Spleen (tissue), 11 donors: ENCODE measurements at regions not wholly inside any gene's neighbourhood (a gene's known extent, or its start where the extent isn't known, plus 50 kb on each side); places are given as distances from the start of the nearest gene placed in this dataset.

ENCODE experiments used
- DNase-seq: peaks from one replicate; pipeline ENCODE4 v3.0.0-alpha.2; 2020
- H3K27ac ChIP-seq, 8 donors: fragments of 200-600 bp; sonication (generic) in 7 of 8; 1 replicate in 4 of 8; 2 replicates in 4 of 8; pipeline versions ENCODE4 v1.5.0 to v1.8.0; 2016 to 2021; ENCODE audit warnings: inconsistent platforms in 4 of 8, mild to moderate bottlenecking in 4 of 8, moderate library complexity in 1 of 8
- H3K27me3 ChIP-seq, 7 donors: fragments of 200-600 bp; sonication (generic) in 6 of 7; replicated peaks in 1 of 7; 1 replicate in 4 of 7; 2 replicates in 3 of 7; pipeline versions ENCODE4 v1.5.0 to v1.8.0; 2016 to 2021; ENCODE audit warnings: inconsistent platforms in 3 of 7, mild to moderate bottlenecking in 1 of 7
- H3K36me3 ChIP-seq, 6 donors: fragments of 200-600 bp; sonication (generic) in 5 of 6; 1 replicate in 4 of 6; 2 replicates in 2 of 6; pipeline versions ENCODE4 v1.5.0 to v1.8.0; 2016 to 2021; ENCODE audit warnings: inconsistent platforms in 2 of 6
- H3K4me1 ChIP-seq, 6 donors: fragments of 200-600 bp; sonication (generic) in 5 of 6; 1 replicate in 3 of 6; 2 replicates in 3 of 6; pipeline versions ENCODE4 v1.5.0 to v1.8.0; 2016 to 2021; ENCODE audit warnings: inconsistent platforms in 3 of 6
- H3K4me3 ChIP-seq, 8 donors: fragments of 200-600 bp; sonication (generic) in 7 of 8; 1 replicate in 4 of 8; 2 replicates in 4 of 8; pipeline versions ENCODE4 v1.5.0 to v1.8.0; 2016 to 2021; ENCODE audit warnings: inconsistent platforms in 4 of 8, mild to moderate bottlenecking in 4 of 8, moderate library complexity in 2 of 8
- H3K9me3 ChIP-seq, 8 donors: fragments of 200-600 bp; sonication (generic) in 7 of 8; 1 replicate in 4 of 8; 2 replicates in 4 of 8; pipeline versions ENCODE4 v1.5.0 to v1.8.0; 2016 to 2021; ENCODE audit warnings: inconsistent platforms in 4 of 8
- POLR2A ChIP-seq, 3 donors: fragments of 450-650 bp; IDR thresholded peaks; one replicate each; pipeline ENCODE4 v1.5.1; 2017; ENCODE audit warnings: antibody characterized with exemption in 3 of 3, mild to moderate bottlenecking in 1 of 3
- POLR2AphosphoS5 ChIP-seq, 3 donors: sonication (generic); formaldehyde crosslinking; IDR thresholded peaks; one replicate each; pipeline ENCODE4 v1.5.1; 2017; ENCODE audit warnings: antibody characterized with exemption in 3 of 3
- WGBS, 5 donors: extraction: QIAGEN DNeasy Blood & Tissue Kit in 3 of 5; methylation state at CpG; one replicate each; pipeline versions ENCODE4 v1.1.5 to v1.1.7; 2013 to 2018; 5-methylcytosine and 5-hydroxymethylcytosine counted together
- intact Hi-C: fragments of 100-400 bp; cut with DNase I; formaldehyde crosslinking; loops from one replicate; pipeline ENCODE4 v1.15.0; 2023; ENCODE audit warnings: low total_unique reads
- TF ChIP-seq, protein P1 (sequence below), 11 experiments: fragments of 200-600 bp in 7 of 11; fragments of 450-650 bp in 4 of 11; sonication (generic) in 4 of 11; IDR thresholded peaks in 8 of 11; conservative IDR thresholded peaks in 3 of 11; 1 replicate in 7 of 11; 2 replicates in 4 of 11; pipeline versions ENCODE4 v1.4.0 to v1.8.0; 2016 to 2021; ENCODE audit warnings: antibody characterized with exemption in 11 of 11, inconsistent platforms in 4 of 11, mild to moderate bottlenecking in 1 of 11
- donor health status: healthy with polysubstance abuse.
- donor health status: DM: no; HTN: no; CAD: no; lungs with moderate emphysema.
- donor health status: DM: no; HTN: no; CAD: no.
- donor health status: Bipolar disorder and iron deficiency.
- donor health status: healthy.
- donor health status: DM: no; HTN: no; CAD: no.
- donor health status: DM: yes; HTN: yes; CAD: no.

DNA sequence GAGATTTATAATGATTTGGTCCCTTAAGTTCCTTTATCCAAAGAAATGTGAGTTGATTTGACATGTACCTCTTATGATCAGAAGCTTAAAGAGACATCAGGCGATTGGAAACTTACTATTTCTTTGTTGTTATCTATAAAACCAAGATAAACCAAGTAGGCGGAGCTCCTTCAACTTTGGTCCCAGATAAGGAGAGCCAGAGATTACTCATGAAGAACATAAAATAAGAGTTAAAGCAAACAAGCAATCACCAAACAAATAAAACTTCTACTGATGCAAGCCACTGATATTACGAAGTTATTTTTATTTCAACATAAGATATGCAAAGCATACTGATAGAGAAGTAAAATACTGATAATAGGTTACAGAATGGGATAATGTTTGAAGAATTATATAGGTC is 141.5 kb upstream of the CDH18 start:
- no peaks in the 10 kb centered on the region for H3K4me1 ChIP-seq
- WGBS, 5 donors = 80 to 93% (median 81%) methylated on average over 3 of the region's 3 CpGs
- H3K27me3 ChIP-seq = no peaks in the 10 kb centered on the region
- H3K36me3 ChIP-seq = no peaks in the 10 kb centered on the region
- no peak overlapping the region for H3K27ac ChIP-seq
- no peak overlapping the region for H3K4me3 ChIP-seq
- TF ChIP-seq POLR2A (IDR thresholded peaks at IDR 0.05) (no peak), POLR2AphosphoS5 (IDR thresholded peaks at IDR 0.05) (no peak)
- TF ChIP-seq, protein P1, sequence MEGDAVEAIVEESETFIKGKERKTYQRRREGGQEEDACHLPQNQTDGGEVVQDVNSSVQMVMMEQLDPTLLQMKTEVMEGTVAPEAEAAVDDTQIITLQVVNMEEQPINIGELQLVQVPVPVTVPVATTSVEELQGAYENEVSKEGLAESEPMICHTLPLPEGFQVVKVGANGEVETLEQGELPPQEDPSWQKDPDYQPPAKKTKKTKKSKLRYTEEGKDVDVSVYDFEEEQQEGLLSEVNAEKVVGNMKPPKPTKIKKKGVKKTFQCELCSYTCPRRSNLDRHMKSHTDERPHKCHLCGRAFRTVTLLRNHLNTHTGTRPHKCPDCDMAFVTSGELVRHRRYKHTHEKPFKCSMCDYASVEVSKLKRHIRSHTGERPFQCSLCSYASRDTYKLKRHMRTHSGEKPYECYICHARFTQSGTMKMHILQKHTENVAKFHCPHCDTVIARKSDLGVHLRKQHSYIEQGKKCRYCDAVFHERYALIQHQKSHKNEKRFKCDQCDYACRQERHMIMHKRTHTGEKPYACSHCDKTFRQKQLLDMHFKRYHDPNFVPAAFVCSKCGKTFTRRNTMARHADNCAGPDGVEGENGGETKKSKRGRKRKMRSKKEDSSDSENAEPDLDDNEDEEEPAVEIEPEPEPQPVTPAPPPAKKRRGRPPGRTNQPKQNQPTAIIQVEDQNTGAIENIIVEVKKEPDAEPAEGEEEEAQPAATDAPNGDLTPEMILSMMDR (IDR thresholded peaks at IDR 0.05 in 8 of 11, conservative IDR thresholded peaks at IDR 0.05 in 3 of 11) = no peak
- intact Hi-C loops = no loop called here
- H3K9me3 ChIP-seq = peaks cover 0 to 6% (median 2%) of the 10 kb centered on the region in 8 donors
- DNase-seq = no peak

DNA sequence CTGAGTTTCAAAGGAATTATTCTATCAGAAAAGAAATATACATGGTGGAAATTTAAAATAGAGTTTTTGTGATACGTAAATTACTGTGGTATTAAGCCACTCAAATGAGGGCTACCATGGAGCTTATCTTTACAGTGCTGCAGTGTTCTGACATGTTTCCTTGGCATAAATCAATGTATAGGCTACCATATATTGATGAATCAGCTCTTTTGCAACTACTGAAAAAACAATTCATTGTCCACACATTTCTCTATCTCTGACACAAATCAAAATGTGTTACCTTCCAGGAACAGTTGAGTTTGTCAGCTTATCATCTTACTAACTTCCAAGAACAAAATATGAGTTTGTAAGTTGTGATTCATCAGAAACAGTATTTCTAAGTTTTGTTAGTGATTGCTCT is 140.3 kb upstream of the CDH18 start:
- WGBS, 5 donors = 83 to 93% (median 85%) methylated on average over 1 of the region's 1 CpG
- Histone ChIP-seq H3K27ac (no peak overlapping the region), H3K27me3 (no peaks in the 10 kb centered on the region), H3K4me3 (no peak overlapping the region), H3K9me3 (peaks cover 0 to 6% (median 0%) of the 10 kb centered on the region in 8 donors), H3K36me3 (no peaks in the 10 kb centered on the region), H3K4me1 (no peaks in the 10 kb centered on the region)
- DNase-seq = no peak
- TF ChIP-seq POLR2AphosphoS5 (IDR thresholded peaks at IDR 0.05) = no peak
- no peak for TF ChIP-seq POLR2A (IDR thresholded peaks at IDR 0.05)
- TF ChIP-seq, protein P1 (IDR thresholded peaks at IDR 0.05 in 8 of 11, conservative IDR thresholded peaks at IDR 0.05 in 3 of 11) = no peak
- intact Hi-C loops = no loop called here

DNA sequence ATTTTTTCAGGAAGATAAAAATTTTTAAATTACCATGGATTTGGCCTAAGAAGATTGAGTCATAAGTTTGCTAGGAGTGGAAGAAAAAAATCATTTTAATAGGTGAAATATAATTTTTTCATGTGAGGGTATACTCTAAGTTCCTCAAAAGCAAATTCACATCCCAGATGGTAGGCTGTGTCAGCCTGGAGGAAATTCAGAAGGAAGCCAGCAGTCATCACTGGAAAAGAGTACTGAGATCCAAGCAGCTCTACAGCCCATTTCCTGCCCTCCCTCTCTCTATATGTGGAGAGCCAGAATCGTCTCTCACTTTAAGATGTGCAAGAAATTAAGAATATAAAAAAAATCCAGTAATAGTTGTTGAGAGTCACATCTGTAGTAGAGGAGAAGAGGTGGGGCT is 126.5 kb upstream of the CDH18 start:
- intact Hi-C loops = no loop called here
- Histone ChIP-seq H3K4me1 (no peaks in the 10 kb centered on the region), H3K9me3 (peaks cover 0 to 10% (median 0%) of the 10 kb centered on the region in 8 donors), H3K4me3 (no peak overlapping the region), H3K36me3 (no peaks in the 10 kb centered on the region), H3K27me3 (no peaks in the 10 kb centered on the region), H3K27ac (no peak overlapping the region)
- WGBS, 5 donors = 26 to 59% (median 49%) methylated on average over 1 of the region's 1 CpG
- no peak for DNase-seq
- TF ChIP-seq, protein P1 (IDR thresholded peaks at IDR 0.05 in 8 of 11, conservative IDR thresholded peaks at IDR 0.05 in 3 of 11) = no peak
- TF ChIP-seq POLR2A (IDR thresholded peaks at IDR 0.05) = no peak
- no peak for TF ChIP-seq POLR2AphosphoS5 (IDR thresholded peaks at IDR 0.05)

DNA sequence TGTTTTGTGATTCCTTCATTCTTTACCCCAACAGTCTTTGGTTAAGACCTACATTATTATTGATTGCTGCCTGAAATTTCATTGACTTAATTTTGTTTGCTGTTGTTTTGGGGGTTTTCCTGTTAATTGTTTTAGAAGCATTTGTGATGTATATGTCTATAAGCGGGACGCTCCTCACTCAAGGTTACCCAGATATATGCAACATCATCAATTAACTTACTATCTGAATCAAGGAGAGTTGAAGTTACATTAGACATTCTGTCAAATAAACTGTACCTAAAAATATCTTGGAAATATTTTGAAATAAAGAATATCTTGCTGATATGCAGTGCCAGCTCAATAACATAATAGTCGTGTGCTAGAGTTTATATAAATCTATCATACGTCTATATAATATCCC is 125.9 kb upstream of the CDH18 start:
- Histone ChIP-seq H3K27ac (no peak overlapping the region), H3K36me3 (no peaks in the 10 kb centered on the region), H3K4me3 (no peak overlapping the region), H3K27me3 (no peaks in the 10 kb centered on the region), H3K4me1 (no peaks in the 10 kb centered on the region), H3K9me3 (peaks cover 0 to 10% (median 0%) of the 10 kb centered on the region in 8 donors)
- no peak for DNase-seq
- intact Hi-C loops = no loop called here
- TF ChIP-seq POLR2A (IDR thresholded peaks at IDR 0.05) (no peak), POLR2AphosphoS5 (IDR thresholded peaks at IDR 0.05) (no peak)
- TF ChIP-seq, protein P1 (IDR thresholded peaks at IDR 0.05 in 8 of 11, conservative IDR thresholded peaks at IDR 0.05 in 3 of 11) = no peak
- WGBS, 5 donors = 80 to 94% (median 89%) methylated on average over 4 of the region's 4 CpGs
